ENCODE measurements at regions not wholly inside any gene's neighbourhood (a gene's known extent, or its start where the extent isn't known, plus 50 kb on each side); places are given as distances from the start of the nearest gene placed in this dataset.

GRCh38 chr20:24340933-24341332 is 128.5 kb upstream of the SYNDIG1 start (continued):
- TF ChIP-seq MBD1 (CRISPR knock-in tag; IDR thresholded peaks at IDR 0.05) (no peak), ZBTB1 (CRISPR knock-in tag; IDR thresholded peaks at IDR 0.05; ENCODE audit: borderline replicate concordance, low read depth) (no peak), NCOR1 (IDR thresholded peaks at IDR 0.05) (no peak), SP2 (IDR thresholded peaks at IDR 0.05; ENCODE audit: extremely low read depth, low read depth, low read length, poor library complexity, severe bottlenecking) (no peak), CBFA2T2 (conservative IDR thresholded peaks at IDR 0.05) (no peak)

DNA sequence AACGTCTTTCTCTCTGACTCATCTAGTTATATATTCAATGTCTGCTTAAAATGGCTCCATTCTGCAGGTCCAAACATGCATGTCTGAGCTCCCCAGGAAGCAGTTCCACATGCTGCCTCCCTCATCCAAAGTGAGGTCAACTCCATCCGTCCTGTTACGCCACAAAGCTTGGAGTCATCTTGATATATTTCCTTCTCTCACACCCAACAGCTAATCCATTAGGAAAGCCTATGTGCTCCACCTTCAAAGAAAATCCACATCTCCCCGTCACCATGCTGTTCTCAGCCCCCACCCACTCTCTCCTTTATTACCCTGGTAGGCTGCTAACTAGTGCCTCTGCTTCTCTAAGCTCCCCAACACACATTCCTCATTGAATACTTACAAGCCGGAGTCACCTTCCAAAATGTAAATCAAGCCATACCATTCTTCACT is 130.2 kb upstream of the SYNDIG1 start:
- DNase-seq (ENCODE audit: extremely low read depth in 1 of 4, low spot score in 3 of 4) (no peak), FAIRE-seq (no peak), ATAC-seq (no peak)
- no peaks in the 10 kb centered on the region for H3K4me1 ChIP-seq (replicated peaks in 1 of 2; ENCODE audit: control insufficient read depth in 2 of 2, insufficient read depth in 2 of 2, low read length in 2 of 2)
- no peak overlapping the region for H3K9ac ChIP-seq (ENCODE audit: insufficient read depth in 1 of 2, low read depth in 2 of 2, low read length in 2 of 2)
- H4K20me1 ChIP-seq (replicated peaks; ENCODE audit: control insufficient read depth, insufficient read depth, low read length), result no peaks in the 10 kb centered on the region
- H3K27ac ChIP-seq (ENCODE audit: extremely low read depth, low read depth, low read length), result no peak overlapping the region
- H3K9me3 ChIP-seq (replicated peaks; ENCODE audit: control insufficient read depth, insufficient read depth, low read depth, low read length), result no peaks in the 10 kb centered on the region
- no peaks in the 10 kb centered on the region for H3K36me3 ChIP-seq (ENCODE audit: control insufficient read depth, insufficient read depth, low read length)
- no peak overlapping the region for H3K4me2 ChIP-seq (ENCODE audit: insufficient read depth, low read length)
- WGBS (ENCODE audit: insufficient coverage, low coverage, missing lambda C conversion rate), result 0% methylated on average over 3 of the region's 5 CpGs
- POLR2A ChIA-PET, result interaction anchor here (0.5 kb wide), 1 partner anchor 307 kb away, joined by 4 read pairs; no protein-coding TSS in a partner anchor
- no peaks in the 10 kb centered on the region for H3K27me3 ChIP-seq (ENCODE audit: control insufficient read depth in 2 of 2, insufficient read depth in 2 of 2, low read length in 2 of 2)
- intact Hi-C loops (cut with micrococcal nuclease), result no loop called here
- H3K9me1 ChIP-seq (ENCODE audit: control insufficient read depth, insufficient read depth, low read length), result no peaks in the 10 kb centered on the region
- H2AFZ ChIP-seq (ENCODE audit: low read depth, low read length), result no peak overlapping the region
- no TSS peak for BruUV-seq (replicated peaks)
- CTCF ChIA-PET (ENCODE audit: low intra/inter-chr PET ratio), result no interaction called here
- H3K4me3 ChIP-seq, result no peak overlapping the region
- H3K79me2 ChIP-seq (ENCODE audit: control insufficient read depth, insufficient read depth, low read length), result no peaks in the 10 kb centered on the region
- in situ Hi-C loops (cut with MboI), result no loop called here
- TF ChIP-seq ZNF431 (CRISPR knock-in tag; IDR thresholded peaks at IDR 0.05) (no peak), CHD4 (IDR thresholded peaks at IDR 0.05; ENCODE audit: insufficient read depth, insufficient replicate concordance, low read depth, low read length, poor library complexity, severe bottlenecking) (no peak), XRCC4 (IDR thresholded peaks at IDR 0.05; ENCODE audit: extremely low read depth, insufficient read depth, insufficient read length) (no peak), CHD2 (IDR thresholded peaks at IDR 0.05; ENCODE audit: low read depth, low read length) (no peak), BDP1 (IDR thresholded peaks at IDR 0.05; ENCODE audit: insufficient read depth, insufficient read length) (no peak), TGIF2 (CRISPR knock-in tag; IDR thresholded peaks at IDR 0.05) (no peak), MCM7 (IDR thresholded peaks at IDR 0.05) (no peak), ZBTB1 (CRISPR knock-in tag; IDR thresholded peaks at IDR 0.05; ENCODE audit: borderline replicate concordance, low read depth) (no peak), ZNF639 (CRISPR knock-in tag; conservative IDR thresholded peaks at IDR 0.05 in 1 of 2, IDR thresholded peaks at IDR 0.05 in 1 of 2) (no peak), POLR2A (conservative IDR thresholded peaks at IDR 0.05) (no peak), PPARD (CRISPR knock-in tag; IDR thresholded peaks at IDR 0.05) (no peak), RBM22 (IDR thresholded peaks at IDR 0.05; ENCODE audit: low read depth, low read length, poor library complexity, severe bottlenecking) (no peak)
- TF ChIP-seq, protein P1, sequence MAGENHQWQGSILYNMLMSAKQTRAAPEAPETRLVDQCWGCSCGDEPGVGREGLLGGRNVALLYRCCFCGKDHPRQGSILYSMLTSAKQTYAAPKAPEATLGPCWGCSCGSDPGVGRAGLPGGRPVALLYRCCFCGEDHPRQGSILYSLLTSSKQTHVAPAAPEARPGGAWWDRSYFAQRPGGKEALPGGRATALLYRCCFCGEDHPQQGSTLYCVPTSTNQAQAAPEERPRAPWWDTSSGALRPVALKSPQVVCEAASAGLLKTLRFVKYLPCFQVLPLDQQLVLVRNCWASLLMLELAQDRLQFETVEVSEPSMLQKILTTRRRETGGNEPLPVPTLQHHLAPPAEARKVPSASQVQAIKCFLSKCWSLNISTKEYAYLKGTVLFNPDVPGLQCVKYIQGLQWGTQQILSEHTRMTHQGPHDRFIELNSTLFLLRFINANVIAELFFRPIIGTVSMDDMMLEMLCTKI (IDR thresholded peaks at IDR 0.05; ENCODE audit: partially characterized antibody), result no peak

All from K562 (cell line).